GM21529 (cell line): ENCODE measurements at regions not wholly inside any gene's neighbourhood (a gene's known extent, or its start where the extent isn't known, plus 50 kb on each side); places are given as distances from the start of the nearest gene placed in this dataset.

ENCODE experiments used
- ATAC-seq: cut with Tn5 transposase; IDR thresholded peaks from one replicate; pipeline ENCODE4 v1.9.1; 2021; ENCODE audit not compliant: unreplicated experiment

GRCh38 chr16:49081086-49081485 lies 200.6 kb downstream of the CBLN1 start:
- no peak for ATAC-seq

- ATAC-seq = no peak
Measured at GRCh38 chr16:49078571-49078970, 203.1 kb downstream of the CBLN1 start.

GRCh38 chr16:49078104-49078503 lies 203.5 kb downstream of the CBLN1 start:
- ATAC-seq = no peak

- ATAC-seq = no peak
Measured at GRCh38 chr16:49075709-49076108, 205.9 kb downstream of the CBLN1 start.

- ATAC-seq = no peak
Measured at GRCh38 chr16:49068224-49068623, 213.4 kb downstream of the CBLN1 start.

- ATAC-seq = no peak
Measured at GRCh38 chr16:49067776-49068175, 213.9 kb downstream of the CBLN1 start.

- no peak for ATAC-seq
Measured at GRCh38 chr16:49061137-49061714, 220.4 kb downstream of the CBLN1 start.

GRCh38 chr16:49060728-49061127 lies 220.9 kb downstream of the CBLN1 start:
- ATAC-seq = no peak

GRCh38 chr16:49058382-49058781 lies 223.3 kb downstream of the CBLN1 start:
- ATAC-seq = no peak

GRCh38 chr16:49057936-49058335 lies 223.7 kb downstream of the CBLN1 start:
- no peak for ATAC-seq

- ATAC-seq = no peak
Measured at GRCh38 chr16:49057391-49057790, 224.2 kb downstream of the CBLN1 start.

GRCh38 chr16:49056546-49056945 lies 225.1 kb downstream of the CBLN1 start:
- no peak for ATAC-seq

- no peak for ATAC-seq
Measured at GRCh38 chr16:49055824-49056545, 225.7 kb downstream of the CBLN1 start.

GRCh38 chr16:49055291-49055690 lies 226.3 kb downstream of the CBLN1 start:
- no peak for ATAC-seq

GRCh38 chr16:49054606-49055005 lies 227.0 kb downstream of the CBLN1 start:
- ATAC-seq = no peak

GRCh38 chr16:49052846-49053245 lies 228.8 kb downstream of the CBLN1 start:
- ATAC-seq = no peak

GRCh38 chr16:49051576-49051975 lies 230.1 kb downstream of the CBLN1 start:
- ATAC-seq = no peak

GRCh38 chr16:49050607-49051006 lies 231.0 kb downstream of the CBLN1 start:
- ATAC-seq = no peak

- ATAC-seq = no peak
Measured at GRCh38 chr16:49049644-49050043, 232.0 kb downstream of the CBLN1 start.

- no peak for ATAC-seq
Measured at GRCh38 chr16:49049191-49049590, 232.4 kb downstream of the CBLN1 start.

- ATAC-seq = no peak
Measured at GRCh38 chr16:49048557-49048956, 233.1 kb downstream of the CBLN1 start.

GRCh38 chr16:49036126-49036525 lies 245.5 kb downstream of the CBLN1 start:
- ATAC-seq = no peak

- ATAC-seq = no peak
Measured at GRCh38 chr16:49027420-49027819, 254.2 kb downstream of the CBLN1 start.
